ENCODE measurements at regions not wholly inside any gene's neighbourhood (a gene's known extent, or its start where the extent isn't known, plus 50 kb on each side); places are given as distances from the start of the nearest gene placed in this dataset.

DNA sequence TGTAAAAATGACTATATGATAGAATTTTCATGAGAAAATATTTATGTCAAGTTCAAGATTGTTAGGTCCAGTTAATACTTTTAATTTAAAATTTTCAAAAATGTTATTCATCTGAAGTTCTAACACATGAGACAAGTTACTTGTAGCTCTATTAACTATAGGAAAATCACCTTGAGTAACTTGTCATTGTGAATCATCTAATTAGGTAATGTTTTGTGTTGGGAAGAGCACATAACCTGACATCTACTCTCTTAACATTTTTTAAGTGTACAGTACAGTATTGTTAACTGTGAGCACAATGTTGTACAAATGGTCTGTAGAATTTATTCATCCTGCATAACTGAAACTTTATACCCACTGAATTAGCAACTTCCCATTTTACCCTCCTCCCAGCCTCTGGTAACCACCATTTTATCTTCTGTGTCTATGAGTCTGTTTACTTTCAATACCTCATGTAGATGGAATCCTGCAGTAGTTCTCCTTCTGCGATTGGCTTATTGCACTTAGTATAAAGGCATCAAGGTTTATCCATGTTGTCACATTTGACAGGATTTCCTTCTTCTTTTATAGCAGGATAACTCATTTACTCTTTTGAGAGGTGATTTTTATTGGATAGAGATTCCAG is 54.6 kb downstream of the ARL4A start:
- no peak for DNase-seq

DNA sequence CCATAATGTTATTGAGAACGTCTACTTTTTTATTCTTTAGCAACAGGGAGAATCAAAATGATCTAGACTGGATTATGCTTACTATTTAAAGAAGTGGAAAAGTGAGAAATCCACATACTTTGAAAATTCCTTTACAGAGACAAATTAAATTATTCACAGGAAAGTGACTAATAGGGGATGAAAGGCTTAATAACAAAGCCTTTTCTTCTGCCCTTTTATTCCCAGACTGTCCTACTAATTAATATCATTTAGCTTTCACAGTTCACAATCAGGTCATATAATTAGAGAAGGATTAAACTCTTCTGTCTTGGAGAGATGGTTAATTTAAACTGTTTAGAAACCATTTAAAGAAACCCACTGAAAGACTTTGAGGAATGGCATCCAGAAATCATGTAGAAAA is 58.8 kb downstream of the ARL4A start:
- no peak for DNase-seq

DNA sequence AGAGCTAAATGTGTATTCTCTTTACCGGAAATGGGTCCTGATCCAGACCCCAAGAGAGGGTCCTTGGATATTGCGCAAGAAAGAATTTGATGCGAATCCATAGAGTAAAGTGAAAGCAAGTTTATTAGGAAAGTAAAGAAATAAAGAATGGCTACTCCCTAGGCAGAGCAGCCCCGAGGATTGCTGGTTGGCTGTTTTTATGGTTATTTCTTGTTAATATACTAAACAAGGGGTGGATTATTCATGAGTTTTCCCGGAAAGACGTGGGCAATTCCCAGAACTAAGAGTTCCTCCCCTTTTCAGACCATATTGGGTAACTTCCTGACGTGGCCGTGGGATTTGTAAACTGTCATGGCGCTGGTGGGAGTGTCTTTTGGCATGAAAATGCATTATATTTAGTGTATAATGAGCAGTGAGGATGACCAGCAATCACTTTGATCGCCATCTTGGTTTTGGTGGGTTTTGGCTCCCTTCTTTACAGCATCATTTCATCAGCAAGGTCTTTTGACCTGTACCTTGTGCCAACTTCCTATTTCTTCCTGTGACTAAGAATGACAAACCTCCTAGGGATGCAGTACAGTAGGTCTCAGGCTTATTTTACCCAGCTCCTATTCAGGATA is 60.4 kb downstream of the ARL4A start:
- DNase-seq = no peak

DNA sequence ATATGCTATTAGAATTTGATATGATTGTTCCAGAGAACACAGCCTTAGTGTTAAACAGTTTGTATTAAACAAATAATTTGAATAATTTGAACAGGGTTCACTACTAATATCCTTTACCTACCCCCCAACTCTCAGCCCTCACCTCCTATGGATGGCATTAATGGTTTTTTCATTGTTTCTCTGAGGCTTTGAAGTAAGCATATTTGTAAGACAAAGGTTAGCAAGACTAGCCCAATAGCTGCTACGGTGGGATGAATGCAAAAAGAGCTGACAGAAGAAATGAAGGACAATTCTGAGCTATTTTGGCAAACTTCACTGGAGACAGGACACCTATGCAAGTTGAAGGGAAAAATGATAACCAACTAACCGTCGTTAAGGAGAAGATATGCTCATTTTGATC is 61.6 kb downstream of the ARL4A start:
- no peak for DNase-seq

DNA sequence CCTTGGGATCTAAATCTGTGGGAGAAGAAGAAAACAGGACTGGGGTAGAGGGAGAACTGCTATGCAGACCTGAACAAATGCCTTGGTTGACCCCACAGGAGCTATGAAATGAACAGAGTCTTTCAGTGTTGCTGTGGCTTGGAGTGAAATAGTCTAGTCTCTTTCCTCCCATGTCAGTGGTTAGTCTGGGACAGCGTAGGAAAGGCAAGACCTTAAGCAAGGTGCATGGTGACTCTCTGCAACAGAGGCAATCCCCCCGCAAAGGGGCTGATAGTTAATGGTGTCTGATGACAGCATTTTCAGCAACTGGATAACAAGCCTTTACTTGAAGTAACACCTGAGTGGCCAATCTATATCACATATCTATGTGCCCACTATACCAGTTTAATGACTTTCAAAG is 62.3 kb downstream of the ARL4A start:
- DNase-seq = no peak

DNA sequence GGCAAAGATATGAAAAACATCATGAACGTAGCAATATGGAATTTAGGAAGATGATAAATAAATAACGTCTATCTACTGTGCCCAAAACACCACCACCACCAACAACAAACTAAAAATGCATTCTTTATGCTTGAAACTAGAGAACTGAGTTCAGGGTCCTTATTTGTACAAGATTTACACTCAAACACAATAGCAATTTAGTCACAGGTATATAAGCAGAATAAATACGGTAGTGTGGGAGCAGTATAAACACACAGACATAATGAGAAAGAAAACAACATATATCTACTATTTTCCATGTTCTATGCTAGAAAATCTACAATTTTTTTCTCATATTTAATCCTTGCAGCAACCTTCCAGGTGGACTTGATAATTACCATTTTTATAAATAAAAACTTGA is 64.3 kb downstream of the ARL4A start:
- no peak for DNase-seq

DNA sequence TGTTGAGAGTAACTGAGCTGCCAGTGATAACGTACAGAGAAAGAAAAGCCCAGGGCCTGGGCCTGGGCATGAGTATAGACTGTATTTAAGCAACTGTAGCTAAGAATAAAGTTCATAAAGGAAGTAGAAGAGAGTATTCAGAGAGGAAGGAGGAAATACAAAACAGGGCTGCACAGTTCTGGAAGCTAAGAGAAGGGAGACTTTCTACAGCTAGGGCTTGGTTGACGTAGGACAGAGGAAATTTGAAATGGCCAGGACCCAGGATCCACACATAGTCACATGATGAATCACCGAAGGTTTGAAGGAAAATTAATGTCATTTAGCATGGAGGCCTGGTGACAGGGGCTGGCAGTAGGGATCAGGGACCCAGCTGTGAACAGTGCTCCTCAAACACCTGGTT is 66.7 kb downstream of the ARL4A start:
- DNase-seq = no peak

DNA sequence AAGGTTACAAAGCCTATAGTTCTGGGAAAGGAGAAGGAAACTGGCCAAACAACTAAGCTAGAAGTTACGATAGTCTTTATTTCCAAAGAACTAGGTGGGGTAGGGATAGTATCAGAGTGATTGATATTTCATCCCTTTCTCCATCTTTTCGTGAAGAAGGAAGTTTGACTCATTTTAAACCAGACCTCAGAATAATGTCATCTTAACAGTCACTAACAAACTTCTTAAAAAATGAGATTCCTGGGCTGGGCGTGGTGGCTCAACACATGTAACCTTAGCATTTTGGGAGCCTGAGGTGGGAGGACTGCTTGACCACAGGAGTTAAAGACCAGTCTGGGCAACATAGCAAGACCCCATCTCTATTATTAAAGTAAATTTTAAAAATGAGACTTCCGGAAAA is 69.4 kb downstream of the ARL4A start:
- no peak for DNase-seq

DNA sequence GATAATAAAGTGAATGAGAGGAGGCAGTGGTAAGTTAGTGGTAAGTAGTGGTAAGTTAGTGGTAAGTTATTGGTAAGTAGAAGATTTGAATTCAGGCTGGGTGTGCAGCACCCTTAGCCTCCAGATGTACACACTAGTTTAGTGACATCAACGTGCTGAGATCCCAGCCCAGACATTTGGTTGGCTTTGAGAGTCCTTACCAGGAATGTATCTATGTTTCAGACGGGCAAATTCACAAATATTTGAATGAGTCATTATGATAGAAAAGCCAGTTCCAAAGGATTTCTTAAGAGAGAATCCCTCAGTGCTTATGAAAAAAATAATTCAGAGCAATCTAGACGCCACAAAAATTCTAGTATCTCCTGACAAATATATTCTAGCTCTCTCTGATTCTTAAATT is 70.0 kb downstream of the ARL4A start:
- DNase-seq = no peak

DNA sequence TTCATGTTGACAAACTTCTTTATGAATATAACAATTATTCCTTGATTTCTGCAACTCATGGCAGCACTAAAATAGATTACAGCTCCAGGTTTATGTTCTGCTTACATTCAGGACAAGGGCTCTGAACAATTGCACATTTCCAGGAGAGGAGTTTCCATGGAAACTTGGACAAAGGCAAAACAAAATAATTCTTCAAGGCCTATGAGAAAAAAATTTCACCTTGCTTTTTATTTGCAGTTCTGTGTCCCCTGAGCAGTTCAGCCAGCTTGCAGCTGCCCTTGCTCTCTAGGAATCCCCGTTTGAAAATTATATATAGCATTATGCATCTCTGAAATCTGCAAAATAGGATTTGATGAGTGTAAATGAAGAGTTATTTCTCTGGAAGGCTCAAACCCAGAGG is 71.7 kb downstream of the ARL4A start:
- DNase-seq = peak; percentile 59

DNA sequence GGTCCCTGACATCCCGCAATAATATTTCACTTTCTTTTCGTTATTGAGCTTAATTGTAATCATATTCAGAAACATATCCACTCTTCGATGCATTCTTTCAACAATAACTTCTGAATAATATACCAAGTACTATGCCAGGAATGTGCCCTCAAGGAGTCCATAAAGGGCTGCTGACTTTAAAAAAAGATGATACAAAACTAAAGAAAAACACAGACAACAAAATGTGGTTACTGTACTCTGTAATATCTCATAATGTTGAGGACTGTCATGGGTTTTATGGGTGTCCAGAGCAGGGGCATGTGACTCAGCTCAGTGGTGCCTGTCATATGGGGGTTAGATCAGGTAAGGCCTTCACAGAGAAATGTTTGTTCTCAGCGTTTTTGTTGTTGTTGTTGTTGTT is 73.7 kb downstream of the ARL4A start:
- DNase-seq = no peak

DNA sequence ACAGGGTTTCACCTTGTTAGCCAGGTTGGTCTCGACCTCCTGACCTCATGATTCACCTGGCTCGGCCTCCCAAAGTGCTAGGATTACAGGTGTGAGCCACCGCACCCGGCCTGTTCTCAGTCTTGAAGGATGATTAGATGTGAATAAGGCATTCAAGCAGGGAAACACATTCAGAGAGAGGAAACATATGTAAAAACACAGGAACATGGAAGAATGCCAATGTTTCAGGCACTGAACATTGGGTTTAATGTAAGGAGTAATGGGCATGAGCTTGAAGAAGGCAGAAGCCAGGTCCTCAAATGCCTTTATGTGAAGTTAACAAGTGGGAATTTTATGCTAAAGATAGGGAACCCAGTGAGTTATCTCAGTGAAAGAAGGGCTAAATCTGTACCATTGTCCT is 74.3 kb downstream of the ARL4A start:
- no peak for DNase-seq

DNA sequence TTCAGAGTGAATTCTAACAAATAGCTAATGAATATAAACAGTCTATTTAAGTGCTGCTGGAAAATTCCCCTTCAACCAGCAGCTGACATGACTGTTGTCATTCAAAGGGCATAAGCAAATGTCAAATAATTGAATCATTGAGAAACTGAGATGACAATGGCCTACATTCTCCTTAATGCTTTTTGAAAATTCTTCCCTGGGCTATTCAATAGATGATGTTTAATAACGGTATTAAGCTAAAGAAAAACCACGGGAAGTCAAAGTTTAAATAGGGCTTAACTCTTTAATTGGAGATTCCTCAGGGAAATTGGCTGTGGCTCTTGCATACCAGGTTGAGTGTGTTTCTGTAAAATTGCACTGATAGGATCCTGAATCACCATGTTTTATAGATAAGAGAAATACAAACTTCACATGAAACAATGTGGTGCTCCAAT is 77.0 kb downstream of the ARL4A start:
- DNase-seq = no peak

DNA sequence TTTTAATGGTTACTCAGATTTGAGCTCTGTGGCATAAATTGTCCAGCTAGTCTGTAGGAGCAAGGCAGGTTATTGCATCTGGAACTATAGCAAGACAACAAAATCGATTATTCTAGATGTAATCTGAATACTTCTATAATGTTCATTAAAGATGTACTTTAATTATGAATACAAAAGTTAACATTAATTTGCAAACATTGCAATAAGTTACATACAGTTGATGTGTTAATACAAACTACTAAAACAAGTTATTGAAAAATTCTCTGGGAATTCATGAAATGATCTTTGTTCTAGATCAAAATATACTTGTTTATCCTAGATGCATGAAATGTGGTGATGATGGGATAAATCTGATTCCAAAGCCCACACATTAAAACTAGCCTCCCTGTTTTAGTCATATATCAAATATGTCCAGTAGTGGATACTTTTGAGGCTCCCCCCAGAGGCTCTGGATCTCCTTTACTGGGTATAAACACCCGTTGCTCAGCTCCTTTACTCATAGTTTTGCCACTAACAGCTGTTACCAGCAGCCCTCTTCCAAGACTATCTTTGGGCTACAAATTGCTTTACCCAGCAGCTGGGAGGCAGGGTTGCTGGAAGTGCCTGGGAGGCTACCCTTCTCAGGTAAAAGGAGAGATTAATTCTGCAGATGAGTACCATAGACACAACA is 78.1 kb downstream of the ARL4A start:
- no peak for DNase-seq

DNA sequence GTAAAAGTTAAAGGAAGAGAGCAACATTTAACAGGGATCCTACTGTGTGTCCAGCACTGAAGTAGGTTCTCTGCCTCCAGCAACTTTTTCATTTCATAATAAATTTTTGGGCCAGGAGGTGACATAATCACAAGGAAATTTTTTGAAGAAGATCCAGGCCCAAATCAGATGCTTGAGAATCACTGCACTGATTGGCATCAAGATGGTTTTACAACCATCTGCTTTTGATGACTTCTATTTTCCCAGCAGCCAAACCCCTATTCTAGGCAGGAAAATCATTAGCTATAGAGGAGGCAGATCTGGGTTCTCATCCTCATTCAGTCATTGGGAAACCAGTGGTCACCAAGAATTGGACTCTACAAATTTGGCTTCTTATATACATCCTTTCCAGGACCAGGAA is 79.0 kb downstream of the ARL4A start:
- DNase-seq = no peak

DNA sequence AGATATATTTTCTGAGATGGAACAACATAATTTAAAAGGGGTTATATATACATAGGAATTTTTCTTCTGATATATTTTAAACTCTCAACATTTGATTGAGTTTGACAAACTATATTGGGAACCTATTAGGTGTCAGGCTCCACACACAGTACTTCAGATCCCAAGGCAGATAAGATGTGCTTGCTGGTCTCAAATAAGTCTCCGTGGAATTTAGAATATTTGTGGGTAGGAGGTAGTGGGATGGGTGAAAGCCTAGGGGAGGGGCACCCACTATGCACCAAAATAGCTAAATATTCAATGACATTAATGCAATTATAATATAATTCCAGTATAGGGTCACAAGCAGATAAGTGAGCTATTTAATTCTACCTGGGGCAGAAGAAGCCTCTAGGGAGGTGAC is 81.5 kb downstream of the ARL4A start:
- DNase-seq = no peak

DNA sequence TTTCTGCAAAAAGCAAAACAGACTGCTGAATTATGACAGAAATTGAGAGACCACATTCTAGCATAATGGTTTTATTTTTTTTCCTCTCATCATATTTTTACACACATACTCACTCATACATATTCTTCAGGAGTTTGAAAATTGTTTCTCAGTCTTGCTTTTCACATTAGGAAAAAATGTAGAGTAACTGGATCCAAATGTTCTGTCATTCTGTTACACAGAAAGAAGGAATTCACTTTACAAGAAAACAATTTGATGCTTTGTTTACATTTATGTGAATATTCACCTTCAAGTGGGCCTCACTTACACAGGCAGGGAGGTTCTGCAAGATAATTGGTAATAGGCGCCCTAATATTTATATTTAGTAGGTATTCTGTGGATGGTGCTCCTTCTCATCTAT is 82.0 kb downstream of the ARL4A start:
- DNase-seq = no peak

DNA sequence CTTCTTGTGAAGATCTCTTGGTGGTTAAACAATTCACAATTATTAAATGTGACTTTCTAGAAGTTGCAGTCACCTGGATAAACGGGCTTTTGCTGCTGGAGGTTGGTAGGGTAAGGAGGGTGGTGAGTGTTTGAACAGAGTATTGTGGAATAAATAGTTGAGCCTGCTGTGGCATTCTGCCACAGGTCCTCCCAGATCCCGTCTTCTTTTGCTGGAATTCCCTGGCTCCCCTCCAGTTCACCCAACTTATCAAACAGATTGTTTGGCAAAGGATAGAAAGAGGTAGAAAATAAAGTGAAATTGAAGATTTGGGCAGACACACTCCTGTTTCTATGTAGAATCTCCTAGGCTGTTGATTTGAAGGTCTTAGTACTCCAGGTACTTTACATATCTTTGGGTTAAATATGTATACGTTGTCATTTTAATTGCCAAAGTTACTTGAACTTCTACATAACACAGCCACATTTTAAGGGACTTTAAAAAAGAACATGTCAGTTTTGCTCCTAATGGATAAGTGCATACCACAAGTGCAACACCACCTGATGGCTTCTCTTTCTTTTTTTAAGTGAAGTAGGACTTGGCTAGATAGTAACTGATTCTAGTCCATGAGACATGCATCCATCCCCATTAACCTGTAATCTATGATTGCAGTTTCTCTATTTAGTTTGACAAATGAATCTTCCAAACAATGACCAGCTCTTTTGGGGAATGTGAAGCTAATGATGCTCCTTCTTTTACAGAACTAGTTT is 83.0 kb downstream of the ARL4A start:
- peak; percentile 52 for DNase-seq

DNA sequence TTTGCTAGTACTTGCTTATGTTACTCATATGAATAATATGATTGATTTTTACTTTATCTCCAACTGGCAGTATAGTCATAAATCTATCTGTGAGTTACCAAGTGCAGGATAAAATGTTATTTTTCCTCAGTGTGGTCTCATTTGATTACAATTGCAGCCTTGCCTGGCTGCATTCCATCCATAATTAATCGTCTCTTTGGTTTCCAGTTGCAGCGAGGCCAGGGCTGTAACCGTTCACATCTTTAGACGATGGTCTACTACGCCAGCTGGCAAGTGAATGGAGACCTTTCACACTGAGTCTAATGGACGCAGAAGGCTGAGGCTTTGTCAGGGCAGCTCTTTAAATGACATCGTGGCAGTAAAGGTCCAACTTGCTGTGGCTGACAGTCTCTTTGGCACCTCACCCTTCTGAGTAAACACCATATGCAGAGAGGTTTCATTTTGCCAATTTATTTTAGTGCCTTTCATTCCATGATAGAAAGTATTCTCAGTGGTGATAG is 84.0 kb downstream of the ARL4A start:
- peak; percentile 78 for DNase-seq

DNA sequence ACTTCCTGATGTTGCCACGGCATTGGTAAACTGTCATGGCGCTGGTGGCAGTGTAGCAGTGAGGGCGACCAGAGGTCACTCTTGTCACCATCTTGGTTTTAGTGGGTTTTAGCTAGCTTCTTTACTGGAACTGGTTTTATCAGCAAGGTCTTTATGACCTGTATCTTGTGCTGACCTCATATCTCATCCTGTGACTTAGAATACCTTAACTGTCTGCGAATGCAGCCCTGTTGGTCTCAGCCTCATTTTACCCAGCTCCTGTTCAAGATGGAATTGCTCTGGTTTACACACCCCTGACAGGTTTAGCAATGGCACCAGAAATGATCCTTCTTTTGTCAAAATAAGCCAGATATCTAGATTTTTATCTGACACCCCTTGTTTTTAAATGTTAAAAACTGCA is 85.3 kb downstream of the ARL4A start:
- no peak for DNase-seq

DNA sequence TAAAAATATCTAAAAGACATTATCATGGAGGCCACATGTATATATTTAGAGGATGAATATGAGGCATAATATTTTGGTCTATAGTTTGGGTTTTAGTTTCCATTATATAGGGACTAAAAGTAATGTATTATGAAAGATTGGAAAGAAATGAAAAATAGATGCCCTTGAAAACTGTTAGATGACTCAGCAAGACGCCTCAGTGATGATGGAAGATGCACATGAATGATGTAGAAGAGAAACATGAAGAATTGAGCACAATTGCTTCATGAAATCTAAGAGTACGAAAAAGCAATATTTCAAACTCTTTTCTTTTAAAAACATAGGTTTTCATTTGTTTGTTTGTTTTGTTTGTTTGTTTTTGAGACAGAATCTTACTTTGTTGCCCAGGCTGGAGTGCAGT is 89.8 kb downstream of the ARL4A start:
- no peak for DNase-seq

DNA sequence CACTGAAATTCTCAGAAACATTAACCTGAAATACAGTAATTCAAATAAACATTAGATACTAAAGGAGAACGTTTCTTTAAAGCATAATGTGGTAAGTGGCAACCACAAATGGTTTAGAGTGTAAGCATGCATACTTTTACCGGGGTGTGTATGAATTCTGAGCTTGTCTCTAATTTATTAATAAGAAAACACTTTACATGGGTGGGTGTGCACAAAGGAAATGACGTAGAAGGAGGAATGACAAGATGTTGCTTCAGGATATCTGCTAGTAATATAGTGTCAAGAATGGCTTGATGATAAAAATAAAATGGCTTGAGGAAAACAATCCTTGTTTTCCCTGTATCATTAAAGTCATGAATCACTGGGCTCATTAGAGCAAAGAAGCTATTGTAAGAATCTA is 92.5 kb downstream of the ARL4A start:
- DNase-seq = no peak

DNA sequence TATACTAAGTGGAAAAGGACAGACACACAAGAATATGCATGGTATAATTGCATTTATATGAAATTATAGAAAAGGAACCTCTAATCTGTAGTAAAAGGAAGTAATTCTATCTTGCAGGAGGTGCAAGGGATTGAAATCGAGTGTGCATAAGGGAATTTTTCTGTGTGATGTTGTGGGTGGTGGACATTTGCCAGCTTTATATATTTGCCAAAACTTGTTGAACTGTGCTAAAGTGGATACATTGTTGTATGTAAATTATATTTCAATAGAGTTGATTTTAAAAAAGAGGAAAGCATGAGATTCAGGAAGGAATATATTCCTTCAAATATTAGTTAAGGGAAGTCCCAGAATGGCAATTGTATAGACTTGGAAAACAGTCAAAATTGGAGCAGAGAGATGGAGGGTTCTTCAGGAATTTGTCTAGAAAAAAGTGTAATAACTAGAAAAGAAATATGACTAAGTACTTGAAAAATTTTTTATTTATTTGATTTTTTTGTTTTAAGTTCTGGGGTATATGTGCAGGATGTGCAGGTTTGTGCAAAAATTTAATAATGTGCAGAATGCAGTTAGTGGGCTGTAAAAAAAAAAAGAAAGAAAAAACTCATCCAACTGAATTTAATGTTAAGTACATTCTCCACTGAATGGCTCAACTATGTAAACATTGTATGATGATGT is 96.1 kb downstream of the ARL4A start:
- DNase-seq = no peak
